Amniotic epithelial cell (primary cell): ENCODE measurements at regions not wholly inside any gene's neighbourhood (a gene's known extent, or its start where the extent isn't known, plus 50 kb on each side); places are given as distances from the start of the nearest gene placed in this dataset.

Experiments
- DNase-seq: peaks from one replicate; pipeline ENCODE4 v3.0.0-alpha.2; 2010; ENCODE audit warnings: low read depth

- no peak for DNase-seq
These were observed 435.8 kb upstream of the EEF2KMT start for GRCh38 chr16:5533321-5533888.

GRCh38 chr16:5527817-5528216, 430.2 kb upstream of the EEF2KMT start:
- DNase-seq: no peak

- DNase-seq: no peak
These were observed 429.2 kb upstream of the EEF2KMT start for GRCh38 chr16:5526826-5527225.

GRCh38 chr16:5523829-5524228, 426.2 kb upstream of the EEF2KMT start:
- no peak for DNase-seq

GRCh38 chr16:5516115-5516514, 418.5 kb upstream of the EEF2KMT start:
- DNase-seq: no peak

GRCh38 chr16:5512014-5512413, 414.4 kb upstream of the EEF2KMT start:
- DNase-seq: no peak

- DNase-seq: no peak
These were observed 413.3 kb upstream of the EEF2KMT start for GRCh38 chr16:5510819-5511370.

- DNase-seq: no peak
These were observed 412.2 kb upstream of the EEF2KMT start for GRCh38 chr16:5509794-5510193.

GRCh38 chr16:5509336-5509735, 411.7 kb upstream of the EEF2KMT start:
- no peak for DNase-seq

- no peak for DNase-seq
These were observed 410.8 kb upstream of the EEF2KMT start for GRCh38 chr16:5508371-5508770.

- DNase-seq: no peak
These were observed 408.4 kb upstream of the EEF2KMT start for GRCh38 chr16:5506021-5506420.

GRCh38 chr16:5505091-5505887, 407.7 kb upstream of the EEF2KMT start:
- DNase-seq: no peak

- DNase-seq: no peak
These were observed 406.6 kb upstream of the EEF2KMT start for GRCh38 chr16:5504064-5504781.

- no peak for DNase-seq
These were observed 405.3 kb upstream of the EEF2KMT start for GRCh38 chr16:5502944-5503343.

GRCh38 chr16:5502467-5502869, 404.9 kb upstream of the EEF2KMT start:
- no peak for DNase-seq

GRCh38 chr16:5500526-5500925, 402.9 kb upstream of the EEF2KMT start:
- no peak for DNase-seq

GRCh38 chr16:5498562-5498961, 401.0 kb upstream of the EEF2KMT start:
- no peak for DNase-seq

GRCh38 chr16:5496013-5496412, 398.4 kb upstream of the EEF2KMT start:
- DNase-seq: no peak

- DNase-seq: no peak
These were observed 392.9 kb upstream of the EEF2KMT start for GRCh38 chr16:5490499-5490898.

GRCh38 chr16:5488581-5488980, 391.0 kb upstream of the EEF2KMT start:
- DNase-seq: no peak

- no peak for DNase-seq
These were observed 390.1 kb upstream of the EEF2KMT start for GRCh38 chr16:5487728-5488127.

GRCh38 chr16:5482256-5482655, 384.7 kb upstream of the EEF2KMT start:
- no peak for DNase-seq
